ENCODE measurements at regions not wholly inside any gene's neighbourhood (a gene's known extent, or its start where the extent isn't known, plus 50 kb on each side); places are given as distances from the start of the nearest gene placed in this dataset.

- DNase-seq: no peak
- H3K9me3 ChIP-seq: no peaks in the 10 kb centered on the region
- no peak overlapping the region for H3K4me3 ChIP-seq (replicated peaks in 1 of 3)
- no peak for TF ChIP-seq POLR2A (IDR thresholded peaks at IDR 0.05)
- TF ChIP-seq, protein P1, sequence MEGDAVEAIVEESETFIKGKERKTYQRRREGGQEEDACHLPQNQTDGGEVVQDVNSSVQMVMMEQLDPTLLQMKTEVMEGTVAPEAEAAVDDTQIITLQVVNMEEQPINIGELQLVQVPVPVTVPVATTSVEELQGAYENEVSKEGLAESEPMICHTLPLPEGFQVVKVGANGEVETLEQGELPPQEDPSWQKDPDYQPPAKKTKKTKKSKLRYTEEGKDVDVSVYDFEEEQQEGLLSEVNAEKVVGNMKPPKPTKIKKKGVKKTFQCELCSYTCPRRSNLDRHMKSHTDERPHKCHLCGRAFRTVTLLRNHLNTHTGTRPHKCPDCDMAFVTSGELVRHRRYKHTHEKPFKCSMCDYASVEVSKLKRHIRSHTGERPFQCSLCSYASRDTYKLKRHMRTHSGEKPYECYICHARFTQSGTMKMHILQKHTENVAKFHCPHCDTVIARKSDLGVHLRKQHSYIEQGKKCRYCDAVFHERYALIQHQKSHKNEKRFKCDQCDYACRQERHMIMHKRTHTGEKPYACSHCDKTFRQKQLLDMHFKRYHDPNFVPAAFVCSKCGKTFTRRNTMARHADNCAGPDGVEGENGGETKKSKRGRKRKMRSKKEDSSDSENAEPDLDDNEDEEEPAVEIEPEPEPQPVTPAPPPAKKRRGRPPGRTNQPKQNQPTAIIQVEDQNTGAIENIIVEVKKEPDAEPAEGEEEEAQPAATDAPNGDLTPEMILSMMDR (IDR thresholded peaks at IDR 0.05): no peak
- H3K4me1 ChIP-seq: no peaks in the 10 kb centered on the region
- no peaks in the 10 kb centered on the region for H3K36me3 ChIP-seq
- H3K27me3 ChIP-seq: no peaks in the 10 kb centered on the region
- 57 to 60% methylated on average over 4 of the region's 4 CpGs for WGBS, 2 donors
- intact Hi-C loops (cut with DNase I): no loop called here
- H3K27ac ChIP-seq: no peak overlapping the region
These were observed 143.2 kb upstream of the COBL start for GRCh38 chr7:51459809-51460208.

- intact Hi-C loops (cut with DNase I): no loop called here
- Histone ChIP-seq H3K27me3 (no peaks in the 10 kb centered on the region), H3K27ac (no peak overlapping the region), H3K4me1 (no peaks in the 10 kb centered on the region), H3K4me3 (replicated peaks in 1 of 3) (no peak overlapping the region), H3K9me3 (no peaks in the 10 kb centered on the region), H3K36me3 (no peaks in the 10 kb centered on the region)
- no peak for TF ChIP-seq POLR2A (IDR thresholded peaks at IDR 0.05)
- TF ChIP-seq, protein P1 (IDR thresholded peaks at IDR 0.05): no peak
- WGBS, 2 donors: 92 to 93% methylated on average over 4 of the region's 4 CpGs
- no peak for DNase-seq
These were observed 142.1 kb upstream of the COBL start for GRCh38 chr7:51458693-51459092.

DNA sequence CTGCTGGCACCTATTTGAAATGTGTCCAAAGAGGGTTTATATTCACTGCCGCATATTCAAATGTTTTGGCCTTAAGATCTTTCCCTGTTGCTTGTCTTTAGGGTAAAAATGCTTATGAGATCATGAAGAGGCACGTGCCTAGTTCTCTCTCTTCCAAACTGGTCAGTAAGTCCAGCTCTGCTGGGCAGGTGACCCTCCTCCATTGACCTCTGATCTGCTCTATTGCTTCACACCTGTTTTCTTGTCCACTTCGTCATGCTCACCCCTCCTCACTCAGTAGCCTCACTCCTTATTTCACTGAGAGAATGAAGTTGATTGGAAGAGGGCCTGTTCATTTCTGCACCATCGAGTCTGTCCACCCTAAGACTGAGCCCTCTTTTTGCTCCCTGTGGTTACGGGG lies 140.5 kb upstream of the COBL start:
- H3K9me3 ChIP-seq: no peaks in the 10 kb centered on the region
- no peak overlapping the region for H3K27ac ChIP-seq
- no peaks in the 10 kb centered on the region for H3K36me3 ChIP-seq
- TF ChIP-seq, protein P1 (IDR thresholded peaks at IDR 0.05): no peak
- TF ChIP-seq POLR2A (IDR thresholded peaks at IDR 0.05): no peak
- no peak for DNase-seq
- intact Hi-C loops (cut with DNase I): no loop called here
- H3K4me1 ChIP-seq: no peaks in the 10 kb centered on the region
- WGBS, 2 donors: 57% methylated on average over 5 of the region's 5 CpGs
- H3K27me3 ChIP-seq: no peaks in the 10 kb centered on the region
- H3K4me3 ChIP-seq (replicated peaks in 1 of 3): no peak overlapping the region

DNA sequence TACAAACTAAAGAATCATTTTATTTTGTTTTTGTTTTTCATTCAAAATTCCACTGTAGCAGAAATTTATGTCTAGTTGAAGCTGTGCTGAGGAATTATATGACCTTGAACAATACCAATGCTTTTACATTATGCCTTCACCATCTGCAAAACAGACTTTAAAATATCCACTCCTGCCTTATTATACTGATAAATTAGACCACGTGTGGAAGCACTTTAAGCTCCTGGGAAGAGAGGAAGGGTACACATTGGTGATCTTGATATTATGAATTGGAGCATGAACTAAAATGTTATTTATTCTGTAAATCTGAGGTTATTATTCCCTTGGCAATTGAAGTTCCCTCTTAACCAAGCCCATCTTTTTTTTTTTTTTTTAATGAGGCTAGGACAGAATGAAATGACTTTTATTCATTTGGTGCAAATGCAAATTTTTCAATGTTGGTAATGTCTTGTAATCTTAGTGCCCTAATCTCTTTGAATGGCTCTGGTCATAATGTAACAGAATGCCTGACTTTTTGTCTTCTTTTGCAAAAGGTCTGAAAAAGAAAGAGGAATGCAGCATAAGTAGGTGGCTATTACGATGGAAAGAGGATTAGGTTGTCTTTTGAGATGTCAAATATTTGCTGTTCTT lies 139.9 kb upstream of the COBL start:
- H3K27me3 ChIP-seq: no peaks in the 10 kb centered on the region
- DNase-seq: no peak
- WGBS, 2 donors: 37 to 38% methylated on average over 2 of the region's 2 CpGs
- no peaks in the 10 kb centered on the region for H3K9me3 ChIP-seq
- H3K4me1 ChIP-seq: no peaks in the 10 kb centered on the region
- intact Hi-C loops (cut with DNase I): no loop called here
- no peak overlapping the region for H3K4me3 ChIP-seq (replicated peaks in 1 of 3)
- no peaks in the 10 kb centered on the region for H3K36me3 ChIP-seq
- TF ChIP-seq, protein P1 (IDR thresholded peaks at IDR 0.05): no peak
- no peak for TF ChIP-seq POLR2A (IDR thresholded peaks at IDR 0.05)
- no peak overlapping the region for H3K27ac ChIP-seq

- intact Hi-C loops (cut with DNase I): no loop called here
- WGBS, 2 donors: 46 to 47% methylated on average over 6 of the region's 6 CpGs
- Histone ChIP-seq H3K27me3 (no peaks in the 10 kb centered on the region), H3K9me3 (no peaks in the 10 kb centered on the region), H3K4me1 (no peaks in the 10 kb centered on the region), H3K27ac (no peak overlapping the region), H3K36me3 (no peaks in the 10 kb centered on the region), H3K4me3 (replicated peaks in 1 of 3) (no peak overlapping the region)
- TF ChIP-seq POLR2A (IDR thresholded peaks at IDR 0.05): no peak
- TF ChIP-seq, protein P1 (IDR thresholded peaks at IDR 0.05): no peak
- no peak for DNase-seq
These were observed 139.3 kb upstream of the COBL start for GRCh38 chr7:51455948-51456347.

All from thyroid gland (tissue), 4 donors.